Activated T-helper 1 cell treated with anti-CD3 and anti-CD28 coated beads, Interleukin-2, amount 50 U/mL, for 16 hours (primary cell): ENCODE measurements at regions not wholly inside any gene's neighbourhood (a gene's known extent, or its start where the extent isn't known, plus 50 kb on each side); places are given as distances from the start of the nearest gene placed in this dataset.

ENCODE experiments used
- DNase-seq, 2 donors: peaks; one replicate each; pipeline ENCODE4 v3.0.0-alpha.2; 2020; ENCODE audit warnings: low read depth in 1 of 2, low spot score in 1 of 2

DNA sequence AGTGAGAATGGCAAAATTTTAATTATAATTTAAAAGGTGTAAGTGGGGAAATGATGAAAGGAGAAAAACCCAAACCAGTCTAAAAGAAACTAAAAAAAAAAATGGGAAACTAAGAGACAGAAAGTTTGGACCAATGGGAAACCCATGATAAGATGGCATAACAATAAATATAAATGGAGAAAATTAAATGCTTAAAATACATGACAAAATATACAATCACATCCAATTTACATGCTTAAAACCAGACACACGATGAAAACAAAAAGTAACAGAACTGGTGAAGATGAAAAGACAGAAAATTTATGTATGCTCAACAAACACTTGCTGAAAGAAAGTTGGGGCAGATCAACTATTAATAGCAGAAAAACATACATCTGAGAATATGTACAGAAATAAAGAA is 1471.1 kb downstream of the TBC1D22A start:
- no peak for DNase-seq

DNA sequence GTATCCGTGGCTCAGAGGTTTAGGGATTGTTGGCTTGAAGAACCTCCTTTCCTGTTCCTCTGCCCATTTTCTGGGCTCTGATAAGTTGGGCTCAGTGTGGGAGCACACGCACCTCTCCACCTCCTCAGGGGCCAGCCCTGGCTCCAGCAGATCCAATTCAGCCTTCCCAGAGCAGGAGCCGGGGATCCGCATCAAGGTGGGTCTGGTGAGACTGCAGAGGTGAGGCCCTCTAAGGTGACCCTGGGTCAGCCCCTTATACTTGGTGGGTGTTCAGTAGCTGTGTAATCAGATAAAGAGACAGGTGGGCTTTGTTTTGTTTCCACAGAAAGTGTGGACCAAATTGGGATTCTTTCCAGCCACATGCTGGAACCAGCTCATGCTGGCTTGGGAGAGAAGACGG is 1466.0 kb downstream of the TBC1D22A start:
- DNase-seq = no peak

DNA sequence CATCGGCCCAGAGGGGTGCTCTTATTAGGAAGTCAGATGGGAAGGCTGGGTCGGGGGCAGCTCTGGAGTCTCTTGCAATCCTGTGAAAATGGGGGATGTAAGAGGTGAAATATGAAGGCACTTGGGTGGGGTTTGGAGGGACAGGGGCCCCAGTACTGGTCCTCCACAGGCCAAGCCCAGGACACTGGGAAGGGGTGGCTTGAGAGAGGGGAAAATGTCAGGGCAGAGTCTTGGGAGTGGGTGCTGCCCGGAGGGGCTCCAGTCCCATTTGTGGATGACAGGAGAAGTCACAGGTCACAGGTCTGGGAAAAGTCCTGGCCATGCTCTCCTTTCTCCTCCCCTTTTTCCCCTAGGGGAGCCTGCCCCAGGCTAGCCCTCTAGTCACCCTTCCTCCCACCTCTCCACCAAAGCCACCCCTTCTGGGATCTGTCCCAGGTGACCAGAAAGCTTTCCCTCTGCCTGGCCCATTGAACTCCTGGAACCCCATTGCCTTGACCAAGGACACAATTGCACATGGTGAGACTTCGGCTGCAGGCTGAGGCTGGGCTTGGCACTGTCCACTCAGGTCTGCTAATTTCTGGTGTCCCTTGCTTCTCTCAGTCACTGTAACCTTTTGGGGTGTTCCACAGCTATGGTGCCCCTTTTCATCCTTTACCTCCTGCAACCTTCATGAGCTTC is 1465.0 kb downstream of the TBC1D22A start:
- no peak for DNase-seq

DNA sequence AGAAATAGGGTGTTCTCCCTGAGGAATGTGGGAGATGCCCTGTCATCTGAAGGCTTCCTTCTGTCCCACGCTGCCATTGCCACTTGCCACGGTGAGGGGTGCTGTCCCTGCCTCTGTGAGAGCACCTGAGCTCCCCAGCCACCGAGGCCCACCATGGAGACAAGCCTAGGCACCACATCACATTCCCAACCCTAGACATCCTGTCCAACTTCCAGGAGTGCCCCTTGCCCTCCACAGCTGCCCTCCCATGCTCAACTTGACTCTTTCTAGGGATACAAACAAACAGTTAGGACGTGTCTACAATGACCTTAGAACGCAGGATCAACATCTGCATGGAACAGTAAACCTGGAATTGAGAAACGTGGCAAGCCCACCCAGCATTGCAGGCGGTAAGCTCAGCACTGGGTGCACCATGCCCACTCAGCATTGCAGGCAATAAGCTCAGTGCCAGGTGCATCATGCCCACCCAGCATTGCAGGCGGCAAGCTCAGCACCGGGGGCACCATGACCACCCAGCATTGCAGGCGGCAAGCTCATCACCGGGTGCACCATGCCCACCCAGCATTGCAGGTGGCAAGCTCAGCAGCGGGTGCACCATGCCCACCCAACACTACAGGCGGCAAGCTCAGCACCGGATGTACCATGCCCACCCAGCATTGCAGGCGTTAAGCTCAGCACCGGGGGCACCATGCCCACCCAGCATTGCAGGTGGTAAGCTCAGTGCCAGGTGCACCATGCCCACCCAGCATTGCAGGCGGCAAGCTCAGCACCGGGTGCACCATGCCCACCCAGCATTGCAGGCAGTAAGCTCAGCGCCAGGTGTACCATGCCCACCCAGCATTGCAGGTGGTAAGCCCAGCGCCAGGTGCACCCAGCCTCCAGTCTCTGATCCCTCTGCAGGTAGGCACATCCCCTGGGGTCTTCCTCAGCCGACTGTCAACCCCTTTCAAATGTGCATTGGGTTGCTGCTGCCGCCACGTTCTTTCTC is 1463.9 kb downstream of the TBC1D22A start:
- DNase-seq = no peak

DNA sequence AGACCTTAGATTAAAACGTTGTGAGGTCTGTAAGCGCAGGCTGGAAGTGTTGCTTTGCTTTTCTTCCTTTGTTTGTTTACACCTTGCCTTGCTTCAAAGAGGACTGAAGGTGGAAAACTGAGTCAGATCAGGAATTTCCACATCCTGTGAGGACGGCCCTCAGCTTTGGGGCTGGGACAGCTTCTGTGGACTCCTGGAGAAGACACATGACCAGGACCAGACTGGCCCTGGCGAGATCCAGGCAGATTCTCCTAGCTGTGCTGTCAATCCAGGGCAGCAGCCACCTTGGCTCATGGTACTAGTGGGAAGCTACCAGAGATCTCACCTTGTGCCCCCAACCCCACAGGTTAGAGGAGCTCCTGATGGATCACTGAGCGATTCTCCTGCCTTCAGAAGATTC is 1461.9 kb downstream of the TBC1D22A start:
- no peak for DNase-seq

DNA sequence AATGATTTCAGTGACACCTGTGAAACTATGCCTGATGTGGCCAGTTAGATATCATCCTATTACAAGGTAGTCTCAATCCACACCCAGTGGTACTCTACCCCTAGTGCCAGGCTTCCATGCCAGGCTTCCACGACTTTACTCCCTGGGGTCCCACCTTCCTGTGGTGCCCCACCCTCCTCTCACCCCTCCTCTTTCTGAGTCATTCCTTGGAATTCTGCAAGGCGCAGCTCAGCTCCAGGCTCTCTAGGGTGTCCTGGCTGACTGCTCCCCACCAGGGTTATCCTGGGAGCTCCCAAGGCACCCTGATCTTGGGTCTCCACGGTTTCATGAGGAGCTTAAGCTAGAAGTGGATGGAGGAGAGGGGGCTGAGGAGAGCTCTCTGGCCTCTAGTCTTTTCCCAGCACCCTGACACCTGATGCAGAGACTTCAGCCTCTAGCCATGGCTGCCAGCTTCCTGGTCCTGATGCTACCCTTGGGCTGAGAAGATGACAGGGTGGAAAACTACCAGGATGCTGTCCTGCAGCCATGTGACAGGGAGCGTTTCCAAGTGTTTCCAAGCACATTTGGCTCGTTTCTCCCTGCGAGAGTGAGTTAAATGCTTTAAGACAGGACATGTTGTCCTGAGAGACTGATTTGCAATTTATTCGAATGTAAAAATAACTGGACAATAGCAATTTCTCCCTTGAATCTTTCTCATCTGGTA is 1461.2 kb downstream of the TBC1D22A start:
- no peak for DNase-seq

DNA sequence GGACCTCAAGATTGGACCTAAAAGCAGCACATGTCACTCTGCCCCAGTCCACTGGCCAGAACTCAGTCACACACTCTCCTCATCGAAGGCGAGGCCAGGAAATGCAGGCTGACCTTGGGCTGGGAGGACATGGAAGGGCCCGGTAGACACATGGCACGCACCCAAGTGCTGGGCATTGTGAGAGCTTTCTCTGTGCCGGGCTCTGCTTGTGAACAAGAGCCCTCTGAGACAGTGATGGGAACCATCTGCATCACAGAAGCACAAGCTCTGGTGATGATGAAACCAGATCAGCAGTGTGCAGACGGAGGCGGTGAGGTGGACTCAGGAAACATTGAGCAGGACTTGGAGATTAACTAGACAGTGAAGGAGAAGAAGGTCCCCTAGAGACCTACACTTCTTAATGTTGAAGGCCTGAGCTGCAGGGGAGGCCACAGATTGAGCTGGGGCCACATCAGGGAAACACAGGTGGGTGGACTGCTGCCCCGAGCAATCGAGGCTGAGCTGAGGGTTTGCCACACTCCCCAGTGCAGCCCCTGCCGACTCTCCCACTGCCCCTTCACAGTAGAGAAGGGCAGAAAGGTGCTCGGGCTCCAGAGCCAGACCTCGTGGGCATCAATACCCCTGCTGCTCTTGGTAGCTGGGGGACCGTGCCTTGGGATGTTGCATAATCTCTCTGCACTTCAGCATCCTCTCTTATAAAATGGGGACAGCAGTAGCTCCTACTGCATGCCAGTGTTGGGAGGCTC is 1460.5 kb downstream of the TBC1D22A start:
- no peak for DNase-seq

DNA sequence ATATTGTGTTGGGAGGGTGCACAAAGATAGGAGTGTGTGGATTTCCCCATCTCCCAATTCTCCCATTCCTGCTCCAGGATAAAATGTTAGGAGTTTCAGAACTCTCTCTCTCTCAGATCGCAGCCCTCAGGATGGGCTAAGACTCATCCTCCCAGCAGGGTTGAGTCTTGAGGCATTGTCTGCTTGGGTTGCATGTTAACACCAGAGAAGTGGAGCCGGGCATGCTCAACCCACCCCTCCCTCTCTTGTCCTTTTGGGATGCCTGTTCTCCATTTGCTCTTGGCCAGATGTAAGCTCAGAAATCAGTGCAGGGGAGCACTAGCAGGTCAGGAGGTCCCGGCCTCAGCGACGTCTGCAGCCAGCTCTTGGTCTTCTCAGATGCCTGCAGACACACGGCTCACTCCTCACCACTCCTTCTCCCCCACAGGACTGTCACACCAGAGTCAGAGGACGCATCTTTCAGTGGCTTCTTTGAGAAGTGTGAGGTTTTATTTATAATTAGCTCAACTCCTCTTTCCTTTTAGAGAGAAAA is 1456.5 kb downstream of the TBC1D22A start:
- DNase-seq = no peak

DNA sequence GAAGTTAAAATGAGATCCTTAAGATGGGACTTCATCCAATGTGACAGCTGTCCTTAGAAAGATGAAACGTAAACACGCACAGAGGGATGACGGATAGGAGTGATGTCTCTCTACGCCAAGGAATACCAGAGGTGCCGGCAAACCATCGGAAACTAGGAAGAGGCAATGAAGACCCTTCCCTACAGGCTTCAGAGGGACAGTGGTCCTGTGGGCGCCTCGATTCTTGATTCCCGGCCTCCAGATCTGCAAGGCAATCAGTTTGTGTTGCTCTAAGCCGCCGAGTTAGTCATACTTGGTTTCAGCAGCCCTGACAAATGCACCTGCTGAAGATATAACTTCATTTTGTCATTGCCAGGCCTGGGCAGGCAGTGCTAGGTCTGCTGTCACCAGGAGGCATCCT is 1455.1 kb downstream of the TBC1D22A start:
- no peak for DNase-seq

DNA sequence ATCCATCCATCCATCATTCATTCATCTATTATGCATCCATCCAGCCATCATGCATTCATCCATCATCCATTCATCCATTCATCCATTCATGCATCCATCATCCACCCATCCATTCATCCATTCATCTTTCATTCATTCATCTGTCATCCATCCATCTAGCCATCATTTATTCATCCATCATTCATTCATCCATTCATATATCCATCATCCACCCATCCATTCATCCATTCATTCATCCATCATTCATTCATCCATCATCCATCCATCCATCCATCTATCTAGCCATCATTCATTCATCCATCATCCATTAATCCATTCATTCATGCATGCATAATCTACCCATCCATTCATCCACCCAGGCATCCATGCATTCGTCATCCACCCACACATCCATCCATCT is 1450.3 kb downstream of the TBC1D22A start:
- no peak for DNase-seq

DNA sequence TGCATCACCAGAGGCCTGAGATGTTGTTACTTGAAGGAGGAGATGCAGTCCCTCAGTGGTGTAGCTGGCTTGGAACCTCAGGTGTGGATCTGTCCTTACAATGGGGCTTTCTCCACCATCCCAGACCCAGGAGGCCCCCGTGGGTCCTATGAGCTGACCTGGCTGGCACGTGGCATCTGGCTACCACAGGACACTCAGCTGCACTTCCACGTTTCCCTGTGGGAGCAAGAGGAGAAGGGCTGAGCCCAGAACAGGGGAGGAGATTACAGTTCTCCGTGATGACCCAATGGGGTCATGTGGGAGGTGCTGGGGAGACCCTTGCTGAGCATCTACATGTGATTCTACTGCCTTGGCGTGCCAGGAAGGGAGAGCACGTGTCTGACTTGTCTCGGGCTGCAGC is 1448.4 kb downstream of the TBC1D22A start:
- no peak for DNase-seq

DNA sequence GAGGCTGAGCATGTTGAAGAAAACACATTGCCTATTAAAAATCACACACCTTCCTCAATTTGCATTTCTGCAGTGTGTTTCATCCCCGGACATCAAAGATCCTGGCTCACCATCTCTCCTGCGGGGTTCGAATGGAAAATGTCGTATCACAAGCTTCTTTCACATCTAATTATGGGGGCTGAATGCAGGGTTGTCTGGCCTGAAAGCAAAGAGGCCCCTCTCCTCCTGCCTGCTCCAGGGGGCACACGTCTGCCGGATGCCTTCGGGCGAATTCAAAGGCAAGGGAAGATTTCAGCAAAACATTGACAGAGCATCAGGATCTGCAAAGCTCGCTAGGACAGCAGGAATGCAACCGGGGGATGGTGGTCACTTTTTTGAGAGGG is 1447.7 kb downstream of the TBC1D22A start:
- DNase-seq = no peak

DNA sequence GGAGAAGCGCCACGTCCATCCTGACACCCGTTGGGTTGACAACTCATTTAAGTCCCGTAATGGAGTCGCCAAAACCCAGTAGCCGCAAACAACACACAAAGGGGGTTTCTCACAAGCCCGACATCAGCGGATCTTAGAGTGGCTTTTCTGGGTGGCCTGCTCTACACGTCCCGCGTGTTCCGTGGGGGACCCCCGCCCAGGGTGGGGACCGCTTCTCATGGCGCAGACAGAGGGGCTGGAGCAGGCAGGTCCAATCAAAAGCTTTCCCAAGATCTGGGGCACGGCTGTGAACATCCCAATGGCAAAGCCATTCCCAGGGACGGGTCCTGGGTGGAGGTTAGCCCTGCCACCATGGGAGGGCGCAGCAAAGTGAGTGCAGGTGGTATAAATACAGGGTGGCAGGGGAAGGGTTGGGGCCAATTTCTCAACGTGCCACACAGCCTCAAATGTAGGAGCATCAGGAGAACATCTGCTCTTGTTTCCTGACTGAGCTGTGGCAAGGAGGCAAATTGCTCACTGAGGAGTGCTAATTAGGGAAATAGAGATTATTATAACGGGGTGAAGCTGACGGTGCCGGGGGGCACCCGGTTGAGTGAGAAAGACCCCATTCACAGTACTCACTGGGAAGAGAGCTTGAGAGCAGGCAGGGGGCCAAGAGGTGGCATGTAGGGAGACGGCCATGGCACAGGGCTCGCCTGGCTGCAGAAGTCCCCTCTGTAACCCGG is 1447.2 kb downstream of the TBC1D22A start:
- DNase-seq = no peak

DNA sequence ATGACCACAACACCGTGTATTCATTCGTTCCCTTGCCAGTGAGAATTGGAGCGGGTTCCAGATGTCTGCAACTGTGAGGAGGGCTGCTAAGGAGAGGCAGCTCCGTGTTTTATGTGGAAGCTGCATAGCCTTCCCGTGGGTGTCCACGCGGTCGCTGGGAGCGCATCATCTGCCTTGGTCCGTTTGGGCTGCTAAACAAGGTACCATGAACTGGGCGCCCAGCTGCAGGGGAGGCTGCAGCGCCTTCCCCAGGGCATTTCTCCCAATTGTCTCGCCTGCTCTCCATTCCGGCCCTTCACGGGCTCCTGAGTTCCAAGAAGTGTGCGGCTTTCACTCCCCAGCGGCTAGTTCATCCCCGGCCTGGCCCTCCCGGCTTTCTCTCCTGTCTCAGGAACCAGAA is 1446.4 kb downstream of the TBC1D22A start:
- no peak for DNase-seq

DNA sequence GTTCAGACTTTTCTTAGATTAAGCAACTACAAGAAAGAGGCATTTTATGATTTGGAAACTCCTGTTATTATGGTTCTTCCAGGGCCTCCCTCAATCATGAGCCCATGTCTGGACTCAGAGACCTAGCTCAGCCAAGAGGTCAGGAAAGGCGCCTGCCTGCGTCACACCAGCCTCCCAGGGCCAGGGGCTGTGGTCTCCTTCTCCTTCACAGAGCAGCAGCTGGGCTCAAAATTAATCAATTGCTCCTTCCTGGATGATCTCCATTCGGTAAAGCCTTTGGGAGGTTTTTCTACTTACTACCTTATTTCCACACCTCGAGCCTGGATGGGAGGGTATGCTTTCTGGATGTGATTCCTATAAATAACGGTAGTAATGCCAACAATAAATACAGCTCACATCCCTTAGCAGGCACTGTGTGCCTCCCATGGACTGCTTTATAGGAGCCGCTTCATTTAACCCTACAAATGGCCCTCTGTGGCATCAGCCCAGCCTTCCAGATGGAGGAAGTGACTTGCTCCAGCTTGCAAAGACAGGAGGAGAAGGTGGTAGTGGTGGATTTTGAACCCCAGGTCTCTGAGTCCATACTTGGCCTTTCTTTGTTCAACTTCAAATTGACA is 1445.6 kb downstream of the TBC1D22A start:
- DNase-seq = no peak

DNA sequence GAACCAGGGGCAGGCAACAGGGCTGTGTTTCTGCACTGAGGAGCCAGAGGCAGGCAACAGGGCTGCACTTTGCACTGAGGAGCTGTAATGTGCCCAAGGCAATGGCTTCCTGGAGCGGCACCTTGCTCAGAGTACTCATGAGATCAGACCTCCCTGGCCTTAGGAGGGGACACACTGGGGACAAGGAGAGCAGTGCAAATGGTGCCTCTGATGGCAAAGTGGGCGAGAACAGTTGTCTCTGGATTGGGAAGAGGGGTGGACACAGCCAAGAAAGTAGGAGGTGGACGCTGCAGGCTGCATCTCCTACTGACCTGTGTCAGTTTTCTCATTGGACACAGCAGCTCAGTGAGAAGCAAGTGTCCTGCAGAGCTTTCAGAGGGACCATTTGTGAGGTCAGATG is 1443.3 kb downstream of the TBC1D22A start:
- DNase-seq = no peak

DNA sequence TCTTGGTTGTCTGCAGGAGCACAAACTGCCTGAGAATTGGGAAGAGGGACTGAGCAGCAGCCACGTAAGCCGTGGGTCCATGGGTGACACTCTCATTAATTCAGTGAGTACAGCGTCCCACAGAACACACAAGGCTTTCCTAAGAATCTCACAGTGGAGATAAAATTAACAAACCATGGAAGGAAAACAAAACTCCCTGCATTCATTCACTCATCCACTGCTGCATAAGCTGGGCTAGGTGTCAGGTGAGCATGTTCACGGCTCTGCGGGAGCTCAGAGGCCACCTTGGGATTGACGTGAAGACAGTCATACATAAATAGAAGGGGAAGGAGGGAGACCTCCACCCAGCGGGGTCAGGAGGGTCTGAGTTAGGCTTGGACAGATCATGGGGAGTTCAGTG is 1442.7 kb downstream of the TBC1D22A start:
- DNase-seq = no peak

DNA sequence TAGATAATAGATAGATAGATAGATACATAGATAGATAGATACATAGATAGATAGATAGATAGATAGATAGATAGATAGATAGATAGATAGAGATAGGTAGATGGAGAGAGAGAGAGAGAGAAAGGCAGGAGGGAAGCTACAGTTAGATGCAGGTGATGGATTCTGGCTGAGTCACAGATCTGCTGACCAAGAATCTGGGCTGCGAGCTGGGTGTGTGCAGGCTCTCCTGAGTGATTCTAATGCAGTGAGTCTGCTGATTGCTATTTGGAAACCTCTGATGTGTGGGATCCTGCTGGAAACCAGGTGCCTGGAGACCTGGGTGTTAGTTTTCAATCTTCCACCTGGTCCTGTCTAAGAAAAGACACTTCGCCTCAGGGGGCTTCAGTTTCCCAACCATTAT is 1441.8 kb downstream of the TBC1D22A start:
- DNase-seq = no peak

DNA sequence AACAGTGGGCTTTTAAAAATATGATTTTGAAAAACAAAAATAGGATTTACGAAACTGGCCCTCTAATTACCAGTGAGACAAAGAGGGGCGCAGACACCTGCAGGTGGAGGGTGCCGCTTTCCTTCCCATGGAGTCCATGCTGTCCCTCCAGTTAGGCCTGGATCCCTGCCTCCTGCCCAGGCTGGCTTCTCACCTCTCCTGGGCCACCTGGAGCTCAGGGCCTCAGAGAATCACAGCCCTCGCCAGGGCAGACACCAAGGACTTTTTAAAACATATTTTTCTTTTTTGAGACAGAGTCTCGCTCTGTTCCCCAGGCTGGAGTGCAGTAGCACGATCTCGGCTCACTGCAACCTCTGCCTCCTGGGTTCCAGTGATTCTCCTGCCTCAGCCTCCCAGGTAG is 1437.2 kb downstream of the TBC1D22A start:
- DNase-seq = no peak
